ENCODE measurements at regions not wholly inside any gene's neighbourhood (a gene's known extent, or its start where the extent isn't known, plus 50 kb on each side); places are given as distances from the start of the nearest gene placed in this dataset.

- no peak for DNase-seq (ENCODE audit: extremely low spot score, unreplicated experiment)
- Mint-ChIP-seq H3K4me1 (ENCODE audit: unreplicated experiment) (peaks cover 7% of the 10 kb centered on the region), H3K36me3 (no peaks in the 10 kb centered on the region), H3K27me3 (peaks cover 56% of the 10 kb centered on the region), H3K27ac (no peak overlapping the region), H3K9me3 (no peaks in the 10 kb centered on the region), H3K4me3 (no peak overlapping the region)
- no peak for TF ChIP-seq CTCF (conservative IDR thresholded peaks at IDR 0.05)
These were observed 255.8 kb downstream of the MTX2 start for GRCh38 chr2:176525086-176525485.

- no peak for TF ChIP-seq CTCF (conservative IDR thresholded peaks at IDR 0.05)
- Mint-ChIP-seq H3K27ac (no peak overlapping the region), H3K4me1 (ENCODE audit: unreplicated experiment) (peaks cover 7% of the 10 kb centered on the region), H3K36me3 (no peaks in the 10 kb centered on the region), H3K9me3 (no peaks in the 10 kb centered on the region), H3K4me3 (no peak overlapping the region), H3K27me3 (peaks cover 67% of the 10 kb centered on the region)
- no peak for DNase-seq (ENCODE audit: extremely low spot score, unreplicated experiment)
These were observed 258.0 kb downstream of the MTX2 start for GRCh38 chr2:176526995-176527901.

GRCh38 chr2:176531608-176532007 is 262.4 kb downstream of the MTX2 start:
- Mint-ChIP-seq H3K27ac (no peak overlapping the region), H3K4me3 (no peak overlapping the region), H3K9me3 (no peaks in the 10 kb centered on the region), H3K4me1 (ENCODE audit: unreplicated experiment) (peaks cover 15% of the 10 kb centered on the region), H3K27me3 (peaks cover 79% of the 10 kb centered on the region), H3K36me3 (no peaks in the 10 kb centered on the region)
- no peak for TF ChIP-seq CTCF (conservative IDR thresholded peaks at IDR 0.05)
- DNase-seq (ENCODE audit: extremely low spot score, unreplicated experiment) = no peak

GRCh38 chr2:176533505-176534193 is 264.4 kb downstream of the MTX2 start:
- DNase-seq (ENCODE audit: extremely low spot score, unreplicated experiment) = no peak
- Mint-ChIP-seq H3K4me3 (no peak overlapping the region), H3K4me1 (ENCODE audit: unreplicated experiment) (peaks cover 12% of the 10 kb centered on the region), H3K9me3 (no peaks in the 10 kb centered on the region), H3K27ac (no peak overlapping the region), H3K36me3 (no peaks in the 10 kb centered on the region), H3K27me3 (peaks cover 70% of the 10 kb centered on the region)
- no peak for TF ChIP-seq CTCF (conservative IDR thresholded peaks at IDR 0.05)

GRCh38 chr2:176534798-176535466 is 265.7 kb downstream of the MTX2 start:
- peaks cover 67% of the 10 kb centered on the region for H3K27me3 Mint-ChIP-seq
- H3K36me3 Mint-ChIP-seq = no peaks in the 10 kb centered on the region
- no peak for DNase-seq (ENCODE audit: extremely low spot score, unreplicated experiment)
- H3K4me3 Mint-ChIP-seq = no peak overlapping the region
- H3K4me1 Mint-ChIP-seq (ENCODE audit: unreplicated experiment) = peaks cover 12% of the 10 kb centered on the region
- TF ChIP-seq CTCF (conservative IDR thresholded peaks at IDR 0.05) = no peak
- no peaks in the 10 kb centered on the region for H3K9me3 Mint-ChIP-seq
- H3K27ac Mint-ChIP-seq = no peak overlapping the region

Measured in type B pancreatic cell (in vitro differentiated cells).